Keratinocyte (primary cell): ENCODE measurements at regions not wholly inside any gene's neighbourhood (a gene's known extent, or its start where the extent isn't known, plus 50 kb on each side); places are given as distances from the start of the nearest gene placed in this dataset.

Experiments used
- EZH2 ChIP-seq: IDR thresholded peaks from one replicate; pipeline ENCODE4 v1.6.1; 2012; ENCODE audit warnings: inconsistent platforms, mild to moderate bottlenecking, low read length, moderate library complexity
- TF ChIP-seq, protein P1 (sequence below), 3 experiments: IDR thresholded peaks in 1 of 3; conservative IDR thresholded peaks in 1 of 3; optimal IDR thresholded peaks in 1 of 3; 2 replicates in 2 of 3; 3 replicates in 1 of 3; pipeline versions ENCODE3 to v1.5.1; 2011; ENCODE audit warnings: low read length in 3 of 3, mild to moderate bottlenecking in 3 of 3, moderate library complexity in 2 of 3, control low read depth in 1 of 3, inconsistent platforms in 1 of 3; ENCODE audit not compliant: insufficient read depth in 2 of 3; ENCODE audit errors: extremely low read depth in 1 of 3

DNA sequence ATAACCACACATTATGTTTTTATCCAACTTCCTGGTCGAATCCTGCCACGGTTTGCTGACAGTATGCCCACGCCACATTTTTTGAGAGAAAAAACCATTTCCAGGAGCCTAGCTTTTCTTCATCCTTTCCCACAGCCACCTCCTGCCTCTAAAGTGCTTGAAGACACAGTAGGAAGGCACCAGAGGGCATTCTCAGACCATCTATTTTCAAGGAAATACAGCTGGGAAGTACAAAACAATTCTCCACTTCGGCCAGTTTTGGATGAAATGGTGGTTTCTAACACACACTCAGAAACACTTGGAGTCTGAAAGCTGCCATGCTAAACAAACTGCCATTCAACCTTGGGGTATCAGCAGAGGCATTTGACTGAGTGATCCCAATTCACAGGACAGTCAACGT, 86.3 kb upstream of the RPS23 start:
- TF ChIP-seq, protein P1, sequence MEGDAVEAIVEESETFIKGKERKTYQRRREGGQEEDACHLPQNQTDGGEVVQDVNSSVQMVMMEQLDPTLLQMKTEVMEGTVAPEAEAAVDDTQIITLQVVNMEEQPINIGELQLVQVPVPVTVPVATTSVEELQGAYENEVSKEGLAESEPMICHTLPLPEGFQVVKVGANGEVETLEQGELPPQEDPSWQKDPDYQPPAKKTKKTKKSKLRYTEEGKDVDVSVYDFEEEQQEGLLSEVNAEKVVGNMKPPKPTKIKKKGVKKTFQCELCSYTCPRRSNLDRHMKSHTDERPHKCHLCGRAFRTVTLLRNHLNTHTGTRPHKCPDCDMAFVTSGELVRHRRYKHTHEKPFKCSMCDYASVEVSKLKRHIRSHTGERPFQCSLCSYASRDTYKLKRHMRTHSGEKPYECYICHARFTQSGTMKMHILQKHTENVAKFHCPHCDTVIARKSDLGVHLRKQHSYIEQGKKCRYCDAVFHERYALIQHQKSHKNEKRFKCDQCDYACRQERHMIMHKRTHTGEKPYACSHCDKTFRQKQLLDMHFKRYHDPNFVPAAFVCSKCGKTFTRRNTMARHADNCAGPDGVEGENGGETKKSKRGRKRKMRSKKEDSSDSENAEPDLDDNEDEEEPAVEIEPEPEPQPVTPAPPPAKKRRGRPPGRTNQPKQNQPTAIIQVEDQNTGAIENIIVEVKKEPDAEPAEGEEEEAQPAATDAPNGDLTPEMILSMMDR (optimal IDR thresholded peaks at IDR 0.05 in 1 of 3, IDR thresholded peaks at IDR 0.05 in 1 of 3, conservative IDR thresholded peaks at IDR 0.05 in 1 of 3; ENCODE audit: extremely low read depth in 1 of 3, insufficient read depth in 2 of 3, low read length in 3 of 3): peak; percentile 19 to 45 (median 42)
- TF ChIP-seq EZH2: no peak
